ENCODE measurements at regions not wholly inside any gene's neighbourhood (a gene's known extent, or its start where the extent isn't known, plus 50 kb on each side); places are given as distances from the start of the nearest gene placed in this dataset.

GRCh38 chr12:92537290-92537960 lies 165.4 kb upstream of the PLEKHG7 start:
- no peak for TF ChIP-seq CTCF (conservative IDR thresholded peaks at IDR 0.05; ENCODE audit: low read depth in 2 of 2)
- no peak for TF ChIP-seq EZH2 (IDR thresholded peaks at IDR 0.05; ENCODE audit: low read depth, unreplicated experiment)
- no peak for TF ChIP-seq CREB1 (CRISPR knock-in tag; IDR thresholded peaks at IDR 0.05; ENCODE audit: low read depth)
- no peak for TF ChIP-seq POLR2AphosphoS5 (IDR thresholded peaks at IDR 0.05; ENCODE audit: low read depth)
- no peak for TF ChIP-seq EZH2phosphoT487 (IDR thresholded peaks at IDR 0.05; ENCODE audit: unreplicated experiment)
- TF ChIP-seq NANOG (IDR thresholded peaks at IDR 0.05; ENCODE audit: borderline replicate concordance): no peak
- no peak for TF ChIP-seq JUNB (IDR thresholded peaks at IDR 0.05; ENCODE audit: unreplicated experiment)
- no peak for TF ChIP-seq REST (IDR thresholded peaks at IDR 0.05; ENCODE audit: unreplicated experiment)
- TF ChIP-seq STAT1 (IDR thresholded peaks at IDR 0.05; ENCODE audit: unreplicated experiment): no peak
- TF ChIP-seq ZNF331 (CRISPR knock-in tag; IDR thresholded peaks at IDR 0.05; ENCODE audit: low read depth): no peak
- no peak for TF ChIP-seq ETS1 (IDR thresholded peaks at IDR 0.05)
- no peak for TF ChIP-seq ZNF462 (CRISPR knock-in tag; IDR thresholded peaks at IDR 0.05)

Data from GM23338 (cell line).